Heart left ventricle (tissue), 16 donors: ENCODE measurements at regions not wholly inside any gene's neighbourhood (a gene's known extent, or its start where the extent isn't known, plus 50 kb on each side); places are given as distances from the start of the nearest gene placed in this dataset.
A peak's percentile ranks its signal among the peaks of the same experiment; 100 is the strongest.
"Not testable (repeated sequence)": the region's sequence is repeated elsewhere in the genome, so short reads cannot be mapped to it uniquely, and the experiment has no call there.

Experiments
- ATAC-seq, 4 donors: fragments of 200-7000 bp; cut with Tn5 transposase; one replicate each; pipeline ENCODE4 v1.9.1; 2020 to 2022; ENCODE audit warnings: moderate library complexity in 4 of 4, mild to moderate bottlenecking in 3 of 4, moderate number of reproducible peaks in 1 of 4
- DNase-seq, 5 donors: peaks; one replicate each; pipeline ENCODE4 v3.0.0-alpha.2; 2020
- H3K27ac ChIP-seq, 12 donors: fragments of 200-600 bp; sonication (generic) in 4 of 12; one replicate each; pipeline versions ENCODE4 v1.5.0 to v1.8.0; 2016 to 2022; ENCODE audit warnings: mild to moderate bottlenecking in 2 of 12
- H3K27me3 ChIP-seq, 9 donors: fragments of 200-600 bp; sonication (generic) in 2 of 9; one replicate each; pipeline versions ENCODE4 v1.5.1 to v1.8.0; 2016 to 2022; ENCODE audit warnings: mild to moderate bottlenecking in 3 of 9
- H3K36me3 ChIP-seq, 9 donors: fragments of 200-600 bp; sonication (generic) in 2 of 9; one replicate each; pipeline versions ENCODE4 v1.5.0 to v1.8.0; 2018 to 2022; ENCODE audit warnings: mild to moderate bottlenecking in 2 of 9
- H3K4me1 ChIP-seq, 12 donors: fragments of 200-600 bp; sonication (generic) in 4 of 12; one replicate each; pipeline versions ENCODE4 v1.5.0 to v1.8.0; 2016 to 2022; ENCODE audit warnings: mild to moderate bottlenecking in 3 of 12
- H3K4me3 ChIP-seq, 12 donors: fragments of 200-600 bp; sonication (generic) in 4 of 12; one replicate each; pipeline versions ENCODE4 v1.5.0 to v1.8.0; 2017 to 2022; ENCODE audit warnings: mild to moderate bottlenecking in 9 of 12, moderate library complexity in 4 of 12
- H3K9me3 ChIP-seq, 12 donors: fragments of 200-600 bp; sonication (generic) in 4 of 12; one replicate each; pipeline versions ENCODE4 v1.5.0 to v1.8.0; 2016 to 2022; ENCODE audit warnings: mild to moderate bottlenecking in 1 of 12
- POLR2A ChIP-seq, 2 donors: fragments of 450-650 bp; IDR thresholded peaks; one replicate each; pipeline ENCODE4 v1.6.1; 2017; ENCODE audit warnings: antibody characterized with exemption in 2 of 2, mild to moderate bottlenecking in 2 of 2, moderate library complexity in 2 of 2
- WGBS, 4 donors: extraction: QIAGEN DNeasy Blood & Tissue Kit in 2 of 4; methylation state at CpG; one replicate each; pipeline versions ENCODE4 v1.1.5 to v1.1.7; 2013 to 2018; 5-methylcytosine and 5-hydroxymethylcytosine counted together
- intact Hi-C, 10 donors: fragments of 100-400 bp; cut with DNase I; formaldehyde crosslinking; loops; one replicate each; pipeline versions ENCODE4 v1.11.1 to v1.14.2; 2022
- TF ChIP-seq, protein P1 (sequence below), 12 donors: fragments of 200-600 bp; sonication (generic) in 4 of 12; IDR thresholded peaks; one replicate each; pipeline versions ENCODE4 v1.5.0 to v1.8.0; 2018 to 2022; ENCODE audit warnings: antibody characterized with exemption in 12 of 12, mild to moderate bottlenecking in 5 of 12
- donor health status: ischemic (EF 13 %, LVEDD 7.1; RV severe dilation, severe dysfunction).
- donor health status: healthy with polysubstance abuse.
- donor health status: DM: no; HTN: yes; CAD: no.
- donor health status: DM: no; HTN: no; CAD: no.
- donor health status: ischemic (EF 25% LVEDD 6.9; RV normal size, moderate dysfunction).
- donor health status: ischemic (EF 25% LVEDD 5.7; RV mildly dilated, moderate dysfunction).
- donor health status: healthy.
- donor health status: DM: yes; HTN: yes; CAD: no.
- donor health status: ischemic (EF 35%, LVEDD 5.7; RV mildly dilated, moderate dysfunction).
- donor health status: nonischemic (EF 11% LVEDD 7.7; RV severe dilation, severe dysfunction).
- donor health status: DM: yes; HTN: yes; CAD: no.
- donor health status: PGD.
- donor health status: ischemic (EF 29% LVEDD 5.4; RV normal size, mild dysfunction).
- donor health status: nonischemic (EF 23%, LVEDD 6.1; RV moderate dilation, normal function).

DNA sequence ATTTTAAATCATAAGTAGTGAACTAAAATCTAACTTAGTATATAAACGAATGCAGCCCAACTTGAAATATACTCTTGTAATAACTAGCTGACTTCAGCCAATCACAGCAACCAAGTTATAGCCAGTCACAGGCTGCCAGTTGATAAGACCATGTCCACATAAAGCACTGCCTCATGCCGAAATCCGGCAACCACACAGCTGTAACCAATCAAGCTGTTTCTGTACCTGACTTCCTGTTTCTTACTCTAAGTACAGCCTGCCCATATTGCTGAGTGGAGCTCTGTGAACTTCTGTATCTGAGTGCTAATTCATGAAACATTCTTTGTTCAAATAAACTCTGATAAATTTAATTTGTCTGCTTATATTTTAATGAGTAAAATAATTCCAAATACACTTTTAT is 805.3 kb upstream of the EPHA5 start:
- Histone ChIP-seq H3K9me3 (peaks cover 0 to 19% (median 4%) of the 10 kb centered on the region in 12 donors), H3K27ac (no peak overlapping the region), H3K4me3 (no peak overlapping the region), H3K36me3 (no peaks in the 10 kb centered on the region), H3K27me3 (no peaks in the 10 kb centered on the region), H3K4me1 (no peaks in the 10 kb centered on the region)
- intact Hi-C loops = no loop called here
- WGBS, 4 donors = 42 to 67% (median 56%) methylated on average over 3 of the region's 3 CpGs
- ATAC-seq (no peak), DNase-seq (no peak)
- TF ChIP-seq POLR2A (IDR thresholded peaks at IDR 0.05) = no peak
- TF ChIP-seq, protein P1, sequence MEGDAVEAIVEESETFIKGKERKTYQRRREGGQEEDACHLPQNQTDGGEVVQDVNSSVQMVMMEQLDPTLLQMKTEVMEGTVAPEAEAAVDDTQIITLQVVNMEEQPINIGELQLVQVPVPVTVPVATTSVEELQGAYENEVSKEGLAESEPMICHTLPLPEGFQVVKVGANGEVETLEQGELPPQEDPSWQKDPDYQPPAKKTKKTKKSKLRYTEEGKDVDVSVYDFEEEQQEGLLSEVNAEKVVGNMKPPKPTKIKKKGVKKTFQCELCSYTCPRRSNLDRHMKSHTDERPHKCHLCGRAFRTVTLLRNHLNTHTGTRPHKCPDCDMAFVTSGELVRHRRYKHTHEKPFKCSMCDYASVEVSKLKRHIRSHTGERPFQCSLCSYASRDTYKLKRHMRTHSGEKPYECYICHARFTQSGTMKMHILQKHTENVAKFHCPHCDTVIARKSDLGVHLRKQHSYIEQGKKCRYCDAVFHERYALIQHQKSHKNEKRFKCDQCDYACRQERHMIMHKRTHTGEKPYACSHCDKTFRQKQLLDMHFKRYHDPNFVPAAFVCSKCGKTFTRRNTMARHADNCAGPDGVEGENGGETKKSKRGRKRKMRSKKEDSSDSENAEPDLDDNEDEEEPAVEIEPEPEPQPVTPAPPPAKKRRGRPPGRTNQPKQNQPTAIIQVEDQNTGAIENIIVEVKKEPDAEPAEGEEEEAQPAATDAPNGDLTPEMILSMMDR (IDR thresholded peaks at IDR 0.05) = no peak

DNA sequence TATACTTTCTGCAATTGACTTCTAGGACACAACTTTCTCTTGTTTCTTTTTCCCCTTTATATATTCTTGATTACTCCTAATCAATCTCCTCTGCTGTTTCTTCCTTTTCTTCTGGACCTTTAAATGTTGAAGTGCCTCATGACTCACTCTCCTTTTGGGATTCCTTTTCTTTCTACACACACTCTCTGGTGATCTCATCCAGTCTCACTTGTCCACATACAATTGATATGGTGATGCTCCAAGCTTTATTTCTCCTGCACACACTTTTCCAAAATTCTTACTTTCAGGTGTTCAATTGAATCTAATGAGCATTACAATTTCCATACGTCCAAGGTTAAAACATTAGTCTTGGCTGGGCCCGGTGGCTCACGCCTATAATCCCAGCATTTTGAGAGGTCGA is 794.8 kb upstream of the EPHA5 start:
- no peak for ATAC-seq
- WGBS, 4 donors = 79 to 89% (median 83%) methylated on average over 4 of the region's 4 CpGs
- Histone ChIP-seq H3K27ac (no peak overlapping the region), H3K4me3 (no peak overlapping the region), H3K27me3 (no peaks in the 10 kb centered on the region), H3K4me1 (no peaks in the 10 kb centered on the region), H3K36me3 (no peaks in the 10 kb centered on the region), H3K9me3 (peaks cover 0 to 14% (median 0%) of the 10 kb centered on the region in 12 donors)
- no peak for TF ChIP-seq POLR2A (IDR thresholded peaks at IDR 0.05)
- TF ChIP-seq, protein P1 (IDR thresholded peaks at IDR 0.05) = no peak
- DNase-seq = no peak
- intact Hi-C loops = no loop called here

DNA sequence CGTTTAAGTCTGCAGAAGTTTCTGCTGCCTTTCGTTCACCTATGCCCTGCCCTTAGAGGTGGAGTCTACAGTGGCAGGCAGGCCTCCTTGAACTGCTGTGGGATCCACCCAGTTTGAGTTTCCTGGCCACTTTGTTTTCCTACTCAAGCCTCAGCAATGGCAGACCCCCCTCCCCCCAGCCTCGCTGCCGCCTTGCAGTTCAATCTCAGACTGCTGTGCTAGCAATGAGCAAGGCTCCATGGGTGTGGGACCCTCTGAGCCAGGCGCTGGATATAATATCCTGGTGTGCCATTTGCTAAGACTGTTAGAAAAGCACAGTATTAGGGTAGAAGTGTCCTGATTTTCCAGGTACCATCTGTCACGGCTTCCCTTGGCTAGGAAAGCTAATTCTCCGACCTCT is 792.6 kb upstream of the EPHA5 start:
- DNase-seq = peak in 1 of 5 donors; percentile 51
- H3K4me3 ChIP-seq, intact Hi-C loops, ATAC-seq, H3K4me1 ChIP-seq, H3K27ac ChIP-seq, H3K36me3 ChIP-seq, H3K27me3 ChIP-seq: not testable (repeated sequence)
- peaks cover 0 to 19% (median 5%) of the 10 kb centered on the region in 12 donors for H3K9me3 ChIP-seq
- 72 to 84% (median 74%) methylated on average over 7 of the region's 7 CpGs for WGBS, 4 donors

DNA sequence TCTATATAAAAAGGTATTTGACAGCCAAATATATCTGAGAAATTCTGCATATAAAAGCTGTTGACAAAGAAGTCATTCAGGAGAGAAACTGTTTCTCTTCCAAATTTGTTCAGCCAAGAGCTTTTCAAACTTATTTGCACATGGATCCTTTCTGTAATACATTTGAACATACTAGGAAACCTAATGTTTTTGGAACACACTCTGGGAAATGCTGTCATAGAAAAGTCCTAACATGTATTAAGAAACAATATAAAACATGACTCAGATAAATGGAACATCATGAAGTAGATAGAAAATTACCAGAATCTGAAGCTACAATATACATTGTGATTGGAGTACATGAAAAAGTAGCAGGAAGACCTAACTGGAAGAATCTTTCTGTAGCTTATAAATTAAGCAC is 781.5 kb upstream of the EPHA5 start:
- no peak overlapping the region for H3K27ac ChIP-seq
- ATAC-seq (no peak), DNase-seq (no peak)
- H3K36me3 ChIP-seq = no peaks in the 10 kb centered on the region
- intact Hi-C loops = no loop called here
- H3K27me3 ChIP-seq = no peaks in the 10 kb centered on the region
- TF ChIP-seq, protein P1 (IDR thresholded peaks at IDR 0.05) = no peak
- TF ChIP-seq POLR2A (IDR thresholded peaks at IDR 0.05) = no peak
- H3K9me3 ChIP-seq = peaks cover 0 to 10% (median 0%) of the 10 kb centered on the region in 12 donors
- H3K4me1 ChIP-seq = no peaks in the 10 kb centered on the region
- no peak overlapping the region for H3K4me3 ChIP-seq

DNA sequence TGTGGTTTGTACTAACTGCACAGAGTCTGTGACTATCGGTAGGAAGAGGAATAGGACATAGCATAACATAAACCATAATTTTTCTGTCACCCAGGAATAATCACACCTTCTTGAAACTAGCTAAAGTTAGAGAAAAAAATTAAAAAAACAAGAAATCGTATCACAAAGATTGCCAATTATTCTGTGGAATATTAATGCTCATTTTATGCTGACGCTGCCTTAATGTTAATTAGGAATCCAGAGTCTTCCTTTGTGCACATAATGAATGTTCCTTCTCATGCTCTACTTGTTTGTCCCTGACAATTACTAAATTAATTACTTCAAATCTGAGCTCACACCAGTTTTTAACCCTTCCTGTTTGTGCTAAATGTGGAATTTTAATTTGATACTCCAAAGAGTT is 772.7 kb upstream of the EPHA5 start:
- no peak overlapping the region for H3K4me3 ChIP-seq
- 83 to 84% (median 83%) methylated on average over 3 of the region's 3 CpGs for WGBS, 4 donors
- H3K36me3 ChIP-seq = no peaks in the 10 kb centered on the region
- no peaks in the 10 kb centered on the region for H3K9me3 ChIP-seq
- DNase-seq (no peak), ATAC-seq (no peak)
- no peaks in the 10 kb centered on the region for H3K27me3 ChIP-seq
- H3K27ac ChIP-seq = no peak overlapping the region
- TF ChIP-seq, protein P1 (IDR thresholded peaks at IDR 0.05) = no peak
- TF ChIP-seq POLR2A (IDR thresholded peaks at IDR 0.05) = no peak
- H3K4me1 ChIP-seq = no peaks in the 10 kb centered on the region
- intact Hi-C loops = no loop called here
